ENCODE measurements at regions not wholly inside any gene's neighbourhood (a gene's known extent, or its start where the extent isn't known, plus 50 kb on each side); places are given as distances from the start of the nearest gene placed in this dataset.

- Histone ChIP-seq H3K4me1 (ENCODE audit: insufficient read depth, low read length) (no peaks in the 10 kb centered on the region), H2AFZ (ENCODE audit: low read length) (no peak overlapping the region), H3K9me3 (ENCODE audit: low read depth, low read length) (no peaks in the 10 kb centered on the region), H3K4me3 (ENCODE audit: insufficient read depth, low read length) (no peak overlapping the region), H3K27ac (ENCODE audit: low read depth, low read length) (no peak overlapping the region), H3K4me2 (ENCODE audit: insufficient read depth, low read length) (no peak overlapping the region), H3K79me2 (ENCODE audit: insufficient read depth, low read length) (no peaks in the 10 kb centered on the region), H3K36me3 (ENCODE audit: insufficient read depth, low read length) (no peaks in the 10 kb centered on the region), H3K27me3 (ENCODE audit: insufficient read depth, low read length) (no peaks in the 10 kb centered on the region), H4K20me1 (ENCODE audit: insufficient read depth, low read length) (no peaks in the 10 kb centered on the region)
- DNase-seq (ENCODE audit: insufficient read length, low spot score, missing footprints), result no peak
- TF ChIP-seq CTCF (IDR thresholded peaks at IDR 0.05; ENCODE audit: extremely low read depth, low read depth, low read length), result no peak
Measured at GRCh38 chr15:87489456-87489855, 767.1 kb downstream of the NTRK3 start.

GRCh38 chr15:87487484-87487883 is 769.1 kb downstream of the NTRK3 start:
- no peaks in the 10 kb centered on the region for H3K36me3 ChIP-seq (ENCODE audit: insufficient read depth, low read length)
- no peaks in the 10 kb centered on the region for H3K4me1 ChIP-seq (ENCODE audit: insufficient read depth, low read length)
- no peak overlapping the region for H3K4me2 ChIP-seq (ENCODE audit: insufficient read depth, low read length)
- no peak for DNase-seq (ENCODE audit: insufficient read length, low spot score, missing footprints)
- no peak for TF ChIP-seq CTCF (IDR thresholded peaks at IDR 0.05; ENCODE audit: extremely low read depth, low read depth, low read length)
- H2AFZ ChIP-seq (ENCODE audit: low read length), result no peak overlapping the region
- no peaks in the 10 kb centered on the region for H3K27me3 ChIP-seq (ENCODE audit: insufficient read depth, low read length)
- no peak overlapping the region for H3K4me3 ChIP-seq (ENCODE audit: insufficient read depth, low read length)
- no peak overlapping the region for H3K27ac ChIP-seq (ENCODE audit: low read depth, low read length)
- no peaks in the 10 kb centered on the region for H4K20me1 ChIP-seq (ENCODE audit: insufficient read depth, low read length)
- no peaks in the 10 kb centered on the region for H3K9me3 ChIP-seq (ENCODE audit: low read depth, low read length)
- H3K79me2 ChIP-seq (ENCODE audit: insufficient read depth, low read length), result no peaks in the 10 kb centered on the region

- Histone ChIP-seq H3K4me3 (ENCODE audit: insufficient read depth, low read length) (no peak overlapping the region), H3K4me2 (ENCODE audit: insufficient read depth, low read length) (no peak overlapping the region), H2AFZ (ENCODE audit: low read length) (no peak overlapping the region), H3K9me3 (ENCODE audit: low read depth, low read length) (no peaks in the 10 kb centered on the region), H3K4me1 (ENCODE audit: insufficient read depth, low read length) (no peaks in the 10 kb centered on the region), H3K27ac (ENCODE audit: low read depth, low read length) (no peak overlapping the region), H3K36me3 (ENCODE audit: insufficient read depth, low read length) (no peaks in the 10 kb centered on the region), H3K79me2 (ENCODE audit: insufficient read depth, low read length) (no peaks in the 10 kb centered on the region), H3K27me3 (ENCODE audit: insufficient read depth, low read length) (no peaks in the 10 kb centered on the region), H4K20me1 (ENCODE audit: insufficient read depth, low read length) (no peaks in the 10 kb centered on the region)
- DNase-seq (ENCODE audit: insufficient read length, low spot score, missing footprints), result no peak
- no peak for TF ChIP-seq CTCF (IDR thresholded peaks at IDR 0.05; ENCODE audit: extremely low read depth, low read depth, low read length)
Measured at GRCh38 chr15:87483468-87483867, 773.1 kb downstream of the NTRK3 start.

GRCh38 chr15:87481126-87481525 is 775.4 kb downstream of the NTRK3 start:
- H3K36me3 ChIP-seq (ENCODE audit: insufficient read depth, low read length), result no peaks in the 10 kb centered on the region
- no peaks in the 10 kb centered on the region for H4K20me1 ChIP-seq (ENCODE audit: insufficient read depth, low read length)
- H3K27ac ChIP-seq (ENCODE audit: low read depth, low read length), result no peak overlapping the region
- no peaks in the 10 kb centered on the region for H3K79me2 ChIP-seq (ENCODE audit: insufficient read depth, low read length)
- no peaks in the 10 kb centered on the region for H3K9me3 ChIP-seq (ENCODE audit: low read depth, low read length)
- no peak overlapping the region for H3K4me3 ChIP-seq (ENCODE audit: insufficient read depth, low read length)
- no peak overlapping the region for H2AFZ ChIP-seq (ENCODE audit: low read length)
- no peak overlapping the region for H3K4me2 ChIP-seq (ENCODE audit: insufficient read depth, low read length)
- no peak for TF ChIP-seq CTCF (IDR thresholded peaks at IDR 0.05; ENCODE audit: extremely low read depth, low read depth, low read length)
- no peak for DNase-seq (ENCODE audit: insufficient read length, low spot score, missing footprints)
- H3K27me3 ChIP-seq (ENCODE audit: insufficient read depth, low read length), result no peaks in the 10 kb centered on the region
- H3K4me1 ChIP-seq (ENCODE audit: insufficient read depth, low read length), result no peaks in the 10 kb centered on the region

Measured in osteoblast (primary cell).